Muscle layer of colon (tissue), 2 donors: ENCODE measurements at regions not wholly inside any gene's neighbourhood (a gene's known extent, or its start where the extent isn't known, plus 50 kb on each side); places are given as distances from the start of the nearest gene placed in this dataset.
"Not testable (repeated sequence)": the region's sequence is repeated elsewhere in the genome, so short reads cannot be mapped to it uniquely, and the experiment has no call there.

Source experiments
- H3K27ac ChIP-seq: one replicate; pipeline ENCODE4 v1.7.0; 2013; ENCODE audit warnings: low read depth, mild to moderate bottlenecking, low read length, moderate library complexity
- H3K27me3 ChIP-seq, 2 donors: one replicate each; pipeline ENCODE4 v1.7.0; 2013; ENCODE audit warnings: low read length in 2 of 2, mild to moderate bottlenecking in 2 of 2; ENCODE audit not compliant: insufficient read depth in 2 of 2, control insufficient read depth in 1 of 2
- H3K36me3 ChIP-seq: one replicate; pipeline ENCODE4 v1.7.0; 2013; ENCODE audit warnings: mild to moderate bottlenecking, low read length; ENCODE audit not compliant: insufficient read depth
- H3K4me1 ChIP-seq: one replicate; pipeline ENCODE4 v1.7.0; 2013; ENCODE audit warnings: mild to moderate bottlenecking, low read length; ENCODE audit not compliant: insufficient read depth
- H3K4me3 ChIP-seq, 2 donors: one replicate each; pipeline ENCODE4 v1.7.0; 2013; ENCODE audit warnings: low read length in 2 of 2, low read depth in 1 of 2, mild to moderate bottlenecking in 1 of 2, moderate library complexity in 1 of 2
- H3K9ac ChIP-seq: one replicate; pipeline ENCODE4 v1.7.0; 2013; ENCODE audit warnings: low read length
- H3K9me3 ChIP-seq: one replicate; pipeline ENCODE4 v1.7.0; 2013; ENCODE audit warnings: mild to moderate bottlenecking, low read length
- donor health status: abdominal sarcoma.
- donor health status: Adenocarcinoma of cecum.

DNA sequence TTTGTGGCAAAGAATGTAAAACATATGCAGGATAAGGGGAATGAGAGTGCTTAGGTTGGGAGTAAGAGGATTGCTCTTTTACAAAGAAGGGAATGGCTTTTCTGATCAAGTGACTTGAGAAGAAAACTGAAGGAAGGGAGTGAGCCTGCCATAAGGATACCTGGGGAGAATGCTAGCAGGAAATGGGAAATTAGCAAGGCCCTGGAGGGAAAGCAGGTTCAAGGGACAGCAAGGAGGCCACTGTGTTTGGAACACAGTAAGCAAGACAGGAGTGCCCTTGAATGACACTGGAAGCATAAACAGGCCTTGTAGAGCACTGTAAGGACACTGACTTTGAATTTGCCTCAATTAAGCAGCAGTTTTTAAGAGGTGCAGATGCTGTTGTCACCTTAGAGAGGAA, 1069.9 kb downstream of the DNAJB9 start:
- H3K4me3 ChIP-seq: no peak overlapping the region
- no peaks in the 10 kb centered on the region for H3K4me1 ChIP-seq
- H3K9ac ChIP-seq: no peak overlapping the region
- no peaks in the 10 kb centered on the region for H3K27me3 ChIP-seq
- H3K9me3 ChIP-seq: no peaks in the 10 kb centered on the region
- no peak overlapping the region for H3K27ac ChIP-seq
- no peaks in the 10 kb centered on the region for H3K36me3 ChIP-seq

DNA sequence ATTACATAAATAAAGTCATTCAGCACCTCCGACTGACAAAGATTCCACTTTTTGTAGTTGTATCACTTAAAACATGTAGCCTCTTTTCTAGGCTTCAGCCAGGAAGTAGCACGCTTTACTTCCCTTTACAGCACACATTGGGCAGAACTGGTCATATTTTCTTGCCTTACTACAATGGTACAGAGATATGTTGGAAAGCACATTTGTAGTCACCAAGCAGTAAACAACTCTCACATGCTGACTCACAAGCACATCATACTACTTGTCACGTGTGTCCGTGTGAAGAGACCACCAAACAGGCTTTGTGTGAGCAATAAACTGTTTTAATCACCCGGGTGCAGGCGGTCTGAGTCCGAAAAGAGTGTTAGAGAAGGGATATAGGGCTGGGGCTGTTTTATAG, 1071.8 kb downstream of the DNAJB9 start:
- no peaks in the 10 kb centered on the region for H3K27me3 ChIP-seq

DNA sequence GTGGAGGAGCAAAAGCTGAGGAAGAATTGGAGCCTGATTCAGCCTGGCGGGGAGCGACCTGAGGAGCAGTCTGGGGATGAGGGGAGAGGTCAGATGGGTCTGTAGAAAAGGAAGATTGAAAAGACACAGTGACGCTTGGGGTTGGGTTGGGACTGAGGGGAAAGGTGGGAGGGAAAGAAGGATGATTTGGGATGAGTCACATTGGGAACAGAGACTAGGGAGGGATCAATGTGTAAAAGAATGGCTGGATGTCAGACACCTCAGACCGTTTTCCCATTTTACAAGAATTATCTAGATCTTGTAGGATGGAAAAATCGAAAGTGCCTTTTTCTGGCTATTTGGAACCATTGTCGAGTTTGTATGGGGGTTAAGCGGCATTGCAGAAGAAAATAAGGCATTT, 1076.5 kb downstream of the DNAJB9 start:
- no peaks in the 10 kb centered on the region for H3K9me3 ChIP-seq
- no peak overlapping the region for H3K4me3 ChIP-seq
- no peak overlapping the region for H3K27ac ChIP-seq
- no peaks in the 10 kb centered on the region for H3K27me3 ChIP-seq
- no peak overlapping the region for H3K9ac ChIP-seq
- H3K36me3 ChIP-seq: no peaks in the 10 kb centered on the region
- H3K4me1 ChIP-seq: no peaks in the 10 kb centered on the region

More for the DNA sequence above, 1071.8 kb downstream of the DNAJB9 start:
- Histone ChIP-seq H3K27ac (no peak overlapping the region), H3K4me1 (no peaks in the 10 kb centered on the region), H3K9me3 (no peaks in the 10 kb centered on the region), H3K9ac (no peak overlapping the region), H3K4me3 (no peak overlapping the region), H3K36me3 (no peaks in the 10 kb centered on the region)

DNA sequence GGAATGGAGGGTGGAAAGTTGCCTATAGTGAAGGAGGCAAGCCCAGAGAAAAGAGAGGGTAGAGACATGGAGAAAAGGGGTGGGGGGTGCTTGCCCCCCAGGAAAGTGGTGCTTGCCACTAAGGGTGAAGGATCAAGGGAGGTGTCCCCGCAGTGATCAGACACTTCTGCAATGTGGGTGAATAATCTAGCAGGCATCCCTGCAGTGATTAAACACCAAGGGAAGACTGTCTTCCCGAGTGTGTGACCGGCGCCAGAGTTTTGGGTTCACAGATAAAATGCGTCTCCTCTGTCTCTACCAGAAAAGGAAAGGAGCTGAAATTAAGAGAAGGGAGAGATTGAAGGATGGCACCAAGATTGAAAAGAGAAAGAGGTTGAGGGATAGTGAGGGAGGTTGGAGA, 1076.9 kb downstream of the DNAJB9 start:
- not testable (repeated sequence) for H3K27ac ChIP-seq, H3K4me1 ChIP-seq, H3K36me3 ChIP-seq, H3K4me3 ChIP-seq, H3K9me3 ChIP-seq, H3K27me3 ChIP-seq, H3K9ac ChIP-seq

DNA sequence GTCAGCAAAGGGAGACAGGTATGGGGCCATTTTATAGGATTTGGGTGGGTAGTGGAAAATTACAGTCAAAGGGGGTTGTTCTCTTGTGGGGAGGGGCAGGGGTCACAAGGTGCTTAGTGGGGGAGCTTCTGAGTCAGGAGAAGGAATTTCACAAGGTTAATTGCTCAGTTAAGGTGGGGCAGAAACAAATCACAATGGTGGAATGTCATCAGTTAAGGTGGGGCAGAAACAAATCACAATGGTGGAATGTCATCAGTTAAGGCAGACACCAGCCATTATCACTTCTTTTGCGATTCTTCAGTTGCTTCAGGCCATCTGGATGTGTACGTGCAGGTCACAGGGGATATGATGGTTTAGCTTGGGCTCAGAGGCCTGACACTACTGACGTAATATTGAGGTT, 1077.6 kb downstream of the DNAJB9 start:
- H3K9me3 ChIP-seq, H3K9ac ChIP-seq, H3K27me3 ChIP-seq, H3K4me3 ChIP-seq, H3K4me1 ChIP-seq, H3K27ac ChIP-seq, H3K36me3 ChIP-seq: not testable (repeated sequence)

DNA sequence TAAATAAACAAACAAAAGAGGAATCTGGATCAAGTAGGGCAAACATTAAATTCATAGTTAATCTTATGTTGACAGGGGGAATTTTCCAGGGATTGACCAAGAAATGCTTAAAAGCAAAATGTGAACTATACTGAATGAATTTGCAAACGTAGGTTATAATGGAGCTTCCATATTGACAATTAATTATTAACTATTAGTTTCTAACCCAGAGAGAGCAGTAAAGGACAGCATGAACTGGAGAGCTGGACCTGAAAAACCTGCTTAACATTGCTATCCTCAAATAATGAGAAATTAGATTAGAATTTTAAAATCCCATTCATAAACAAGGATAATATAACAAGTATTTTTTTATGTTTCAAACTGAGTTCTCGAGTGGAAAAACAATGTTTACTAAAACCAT, 1089.6 kb downstream of the DNAJB9 start:
- H3K4me3 ChIP-seq: no peak overlapping the region
- no peak overlapping the region for H3K27ac ChIP-seq
- no peaks in the 10 kb centered on the region for H3K9me3 ChIP-seq
- no peaks in the 10 kb centered on the region for H3K4me1 ChIP-seq
- no peak overlapping the region for H3K9ac ChIP-seq
- no peaks in the 10 kb centered on the region for H3K27me3 ChIP-seq
- no peaks in the 10 kb centered on the region for H3K36me3 ChIP-seq

DNA sequence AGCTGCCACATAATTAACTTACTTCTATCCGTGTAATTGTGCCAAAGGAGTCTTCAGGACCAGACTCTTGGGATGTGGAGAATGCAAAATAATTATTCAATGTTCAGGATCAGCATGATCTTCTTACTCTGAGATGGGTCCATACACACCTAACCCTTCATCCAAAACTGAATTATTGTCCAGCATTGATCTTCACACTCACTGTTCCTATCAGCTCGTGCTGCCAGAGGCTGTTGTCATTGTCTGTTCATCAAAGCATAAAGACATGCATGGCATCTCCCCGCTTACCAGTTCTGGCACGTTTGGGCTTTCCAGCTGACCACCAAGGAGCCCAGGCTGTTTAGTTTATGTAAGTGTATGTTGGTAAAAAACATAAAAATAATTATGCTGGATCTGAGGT, 1090.7 kb downstream of the DNAJB9 start:
- Histone ChIP-seq H3K27me3 (no peaks in the 10 kb centered on the region), H3K9me3 (no peaks in the 10 kb centered on the region), H3K27ac (no peak overlapping the region), H3K4me3 (no peak overlapping the region), H3K9ac (no peak overlapping the region), H3K4me1 (no peaks in the 10 kb centered on the region), H3K36me3 (no peaks in the 10 kb centered on the region)

DNA sequence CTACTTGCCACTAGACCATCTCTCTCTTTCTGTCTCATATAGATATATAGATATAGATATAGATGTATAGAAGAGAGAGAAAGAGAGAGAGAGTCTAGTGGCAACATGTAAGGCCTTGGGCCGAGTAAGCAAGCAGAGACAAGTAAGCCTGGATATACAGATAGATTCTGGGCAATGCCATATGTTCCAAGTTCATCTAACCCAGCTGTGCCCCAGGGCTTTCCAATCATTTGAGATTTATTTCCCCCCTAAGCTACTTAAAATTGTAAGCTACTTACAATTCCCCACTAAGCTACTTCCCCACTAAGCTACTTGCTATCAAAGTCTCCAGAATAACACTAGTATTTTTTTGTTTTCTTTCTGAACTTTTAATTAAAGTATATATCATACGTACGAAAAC, 1094.1 kb downstream of the DNAJB9 start:
- Histone ChIP-seq H3K27ac (no peak overlapping the region), H3K36me3 (no peaks in the 10 kb centered on the region), H3K4me3 (no peak overlapping the region), H3K9ac (no peak overlapping the region), H3K9me3 (no peaks in the 10 kb centered on the region), H3K27me3 (no peaks in the 10 kb centered on the region), H3K4me1 (no peaks in the 10 kb centered on the region)

DNA sequence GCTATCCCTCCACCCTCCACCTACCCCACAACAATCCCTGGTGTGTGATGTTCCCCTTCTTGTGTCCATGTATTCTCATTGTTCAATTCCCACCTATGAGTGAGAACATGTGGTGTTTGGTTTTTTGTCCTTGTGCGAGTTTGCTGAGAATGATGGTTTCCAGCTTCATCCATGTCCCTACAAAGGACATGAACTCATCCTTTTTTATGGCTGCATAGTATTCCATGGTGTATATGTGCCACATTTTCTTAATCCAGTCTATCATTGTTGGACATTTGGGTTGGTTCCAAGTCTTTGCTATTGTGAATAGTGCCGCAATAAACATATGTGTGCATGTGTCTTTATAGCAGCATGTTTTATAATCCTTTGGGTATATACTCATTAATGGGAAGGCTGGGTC, 1117.6 kb downstream of the DNAJB9 start:
- H3K4me1 ChIP-seq, H3K9ac ChIP-seq, H3K36me3 ChIP-seq, H3K27me3 ChIP-seq, H3K9me3 ChIP-seq, H3K27ac ChIP-seq, H3K4me3 ChIP-seq: not testable (repeated sequence)

DNA sequence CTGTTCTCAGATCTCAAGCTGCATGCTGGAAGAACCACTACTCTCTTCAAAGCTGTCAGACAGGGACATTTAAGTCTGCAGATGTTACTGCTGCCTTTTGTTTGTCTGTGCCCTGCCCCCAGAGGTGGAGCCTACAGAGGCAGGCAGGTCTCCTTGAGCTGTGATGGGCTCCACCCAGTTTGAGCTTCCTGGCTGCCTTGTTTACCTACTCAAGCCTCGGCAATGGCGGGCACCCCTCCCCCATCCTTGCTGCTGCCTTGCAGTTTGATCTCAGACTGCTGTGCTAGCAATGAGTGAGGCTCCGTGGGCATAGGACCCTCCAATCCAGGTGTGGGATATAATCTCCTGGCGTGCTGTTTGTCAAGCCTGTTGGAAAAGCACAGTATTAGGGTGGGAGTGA, 1122.9 kb downstream of the DNAJB9 start:
- not testable (repeated sequence) for H3K27ac ChIP-seq, H3K4me1 ChIP-seq, H3K36me3 ChIP-seq, H3K9me3 ChIP-seq, H3K27me3 ChIP-seq, H3K9ac ChIP-seq, H3K4me3 ChIP-seq

DNA sequence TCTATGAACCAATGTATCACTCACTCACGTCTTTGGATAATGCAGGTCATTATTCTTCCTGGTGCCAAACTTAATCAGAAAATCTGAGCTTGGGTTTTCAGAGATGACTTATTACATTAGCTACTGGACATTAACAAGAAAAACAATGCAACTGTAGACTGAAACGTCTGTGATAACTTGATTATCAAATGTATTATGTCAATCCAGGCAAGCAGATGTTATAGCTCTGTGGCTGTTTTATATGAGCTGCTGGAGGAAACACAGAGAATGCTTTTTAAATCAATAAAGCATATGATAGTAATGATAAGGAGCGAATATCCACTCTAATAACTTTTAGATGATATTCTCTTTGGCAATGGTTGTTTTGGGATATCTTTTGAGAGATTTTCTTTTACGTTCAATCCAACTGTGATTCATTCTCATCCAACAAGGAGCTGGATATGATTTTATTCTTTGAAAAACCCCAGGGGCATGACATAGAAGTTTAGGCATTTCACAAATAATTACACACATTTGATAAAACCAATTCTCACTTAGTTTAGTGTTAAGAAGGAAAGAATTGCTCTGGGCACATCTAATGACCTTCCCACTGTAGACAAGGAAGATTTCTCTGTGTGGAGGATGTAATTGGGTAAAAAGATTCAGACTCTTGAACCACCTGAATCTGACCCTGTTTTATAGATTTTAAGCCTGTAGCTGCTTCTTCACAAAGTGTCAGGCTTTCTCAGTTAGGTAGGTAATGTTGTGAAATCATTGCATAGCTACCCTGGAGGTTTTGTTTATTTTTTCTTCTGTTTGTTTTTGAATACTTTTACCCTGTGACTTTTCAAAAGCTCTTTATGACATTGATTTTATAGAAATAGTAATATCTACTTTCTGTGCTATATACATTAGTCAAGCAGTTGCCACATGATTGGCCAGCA, 1124.7 kb downstream of the DNAJB9 start:
- Histone ChIP-seq H3K9ac (no peak overlapping the region), H3K27me3 (no peaks in the 10 kb centered on the region), H3K27ac (no peak overlapping the region), H3K4me3 (no peak overlapping the region), H3K9me3 (no peaks in the 10 kb centered on the region), H3K36me3 (no peaks in the 10 kb centered on the region), H3K4me1 (no peaks in the 10 kb centered on the region)

DNA sequence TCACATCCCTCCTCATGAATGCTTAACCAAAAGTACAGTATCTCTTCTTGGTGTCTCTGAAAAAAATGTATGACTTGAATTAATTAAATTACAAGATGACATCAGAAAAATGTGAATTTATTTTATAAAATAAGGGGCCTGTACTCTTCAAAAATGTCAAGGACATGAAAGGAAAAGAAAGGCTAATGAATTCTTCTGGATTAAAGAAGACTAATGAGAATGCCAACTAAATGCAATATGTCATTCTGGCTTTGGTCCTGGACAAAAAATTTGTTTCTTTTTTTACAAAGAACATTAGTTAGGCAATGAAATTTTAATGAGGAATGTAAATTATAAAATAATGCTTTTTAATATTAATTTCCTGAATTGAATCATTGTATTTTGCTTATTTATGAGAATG, 1125.7 kb downstream of the DNAJB9 start:
- H3K27ac ChIP-seq: no peak overlapping the region
- no peaks in the 10 kb centered on the region for H3K36me3 ChIP-seq
- no peak overlapping the region for H3K9ac ChIP-seq
- no peaks in the 10 kb centered on the region for H3K4me1 ChIP-seq
- H3K27me3 ChIP-seq: no peaks in the 10 kb centered on the region
- no peak overlapping the region for H3K4me3 ChIP-seq
- no peaks in the 10 kb centered on the region for H3K9me3 ChIP-seq
